SH-SY5Y (cell line): ENCODE measurements at regions not wholly inside any gene's neighbourhood (a gene's known extent, or its start where the extent isn't known, plus 50 kb on each side); places are given as distances from the start of the nearest gene placed in this dataset.

ENCODE experiments used
- GATA2 ChIP-seq: IDR thresholded peaks from 2 replicates; pipeline ENCODE4 v1.6.1; 2011; ENCODE audit warnings: mild to moderate bottlenecking, low read depth, low read length
- GATA3 ChIP-seq: IDR thresholded peaks from 2 replicates; pipeline ENCODE4 v1.6.1; 2011; ENCODE audit warnings: low read depth, mild to moderate bottlenecking, low read length, moderate library complexity

DNA sequence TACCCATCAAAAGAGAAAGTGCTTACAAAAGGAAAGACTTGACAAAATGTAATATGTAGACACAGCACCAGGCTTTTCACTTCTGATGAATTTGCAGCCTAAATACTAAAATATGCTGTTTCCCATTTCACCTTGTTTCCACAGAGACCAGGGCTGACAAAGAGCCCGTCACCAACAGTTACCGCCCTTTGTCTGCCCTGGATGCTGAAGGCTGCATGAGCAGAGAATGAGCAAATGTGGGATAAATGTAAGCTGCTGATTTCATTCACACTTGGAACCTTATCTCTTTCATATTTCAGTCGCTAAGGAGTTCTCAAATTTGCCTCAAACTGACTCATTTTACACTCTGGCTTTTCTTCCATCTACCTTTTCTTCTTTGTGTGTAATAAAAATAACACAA is 213.9 kb downstream of the TMEM167A start:
- TF ChIP-seq GATA3, result no peak
- no peak for TF ChIP-seq GATA2

DNA sequence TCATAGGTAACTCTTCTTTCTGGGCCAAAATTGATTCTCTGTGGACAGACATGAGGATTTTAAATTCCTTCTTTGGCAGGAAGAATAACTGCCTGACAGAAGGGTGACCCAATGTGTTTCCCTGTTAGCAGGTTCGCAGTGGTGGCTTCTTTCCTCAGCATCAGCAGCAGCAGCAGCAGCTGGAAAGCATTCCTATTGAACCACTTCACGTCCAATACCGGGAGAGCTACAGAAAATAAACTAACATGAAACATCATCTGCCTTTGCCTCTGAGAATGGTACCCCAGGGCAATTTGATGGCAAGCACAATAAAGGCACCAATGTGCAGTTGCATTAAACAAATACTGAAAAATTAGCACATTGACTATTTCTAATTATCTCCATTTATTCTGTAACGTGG is 214.5 kb downstream of the TMEM167A start:
- TF ChIP-seq GATA3 (no peak), GATA2 (no peak)

GRCh38 chr5:82862261-82862660 is 214.9 kb downstream of the TMEM167A start:
- TF ChIP-seq GATA2 (no peak), GATA3 (no peak)

DNA sequence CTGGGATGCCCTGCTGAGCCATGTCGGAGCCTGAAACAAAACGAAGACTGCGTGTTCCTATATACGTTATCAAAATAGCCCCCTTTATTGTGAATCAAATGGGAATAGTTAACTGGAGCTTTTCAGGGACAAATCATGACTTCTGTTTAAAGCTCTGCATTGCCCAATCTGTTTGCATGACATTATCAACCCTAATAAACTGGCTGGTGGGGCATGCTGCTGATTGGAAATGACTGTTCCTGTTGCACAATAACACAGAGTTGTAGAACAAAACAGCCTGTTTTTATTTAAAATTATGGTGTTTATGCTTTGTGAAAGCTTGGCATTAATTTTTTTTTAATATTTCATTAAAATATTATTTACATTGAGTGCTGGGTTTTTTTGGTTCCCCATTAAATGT is 215.5 kb downstream of the TMEM167A start:
- no peak for TF ChIP-seq GATA2
- no peak for TF ChIP-seq GATA3

- TF ChIP-seq GATA2 (no peak), GATA3 (no peak)
Measured at GRCh38 chr5:82859451-82860140, 217.6 kb downstream of the TMEM167A start.

GRCh38 chr5:82858151-82859025 is 218.8 kb downstream of the TMEM167A start:
- no peak for TF ChIP-seq GATA2
- no peak for TF ChIP-seq GATA3

- TF ChIP-seq GATA2 (no peak), GATA3 (no peak)
Measured at GRCh38 chr5:82855893-82856550, 221.2 kb downstream of the TMEM167A start.

DNA sequence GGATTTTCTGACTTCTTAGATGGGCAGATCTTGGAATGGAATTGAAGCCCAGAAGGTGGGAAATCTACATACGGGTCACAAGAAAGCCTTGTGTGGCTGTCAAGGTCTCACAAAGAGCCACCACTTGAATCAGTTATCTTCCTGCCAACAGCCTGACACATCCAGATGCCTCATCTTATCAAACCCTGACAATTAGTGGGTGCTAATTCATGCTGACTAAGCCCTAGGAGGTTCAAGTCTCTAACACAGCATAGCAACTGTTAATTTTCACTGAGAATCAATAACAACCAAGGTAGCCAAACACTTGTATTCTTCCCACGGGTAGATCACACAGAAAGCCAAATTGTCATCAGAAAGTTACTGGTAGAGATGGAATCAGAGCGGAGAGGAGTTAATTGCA is 222.2 kb downstream of the TMEM167A start:
- TF ChIP-seq GATA2, result no peak
- no peak for TF ChIP-seq GATA3

GRCh38 chr5:82851471-82851870 is 225.7 kb downstream of the TMEM167A start:
- TF ChIP-seq GATA2 (no peak), GATA3 (no peak)

GRCh38 chr5:82850393-82850792 is 226.8 kb downstream of the TMEM167A start:
- TF ChIP-seq GATA3 (no peak), GATA2 (no peak)

DNA sequence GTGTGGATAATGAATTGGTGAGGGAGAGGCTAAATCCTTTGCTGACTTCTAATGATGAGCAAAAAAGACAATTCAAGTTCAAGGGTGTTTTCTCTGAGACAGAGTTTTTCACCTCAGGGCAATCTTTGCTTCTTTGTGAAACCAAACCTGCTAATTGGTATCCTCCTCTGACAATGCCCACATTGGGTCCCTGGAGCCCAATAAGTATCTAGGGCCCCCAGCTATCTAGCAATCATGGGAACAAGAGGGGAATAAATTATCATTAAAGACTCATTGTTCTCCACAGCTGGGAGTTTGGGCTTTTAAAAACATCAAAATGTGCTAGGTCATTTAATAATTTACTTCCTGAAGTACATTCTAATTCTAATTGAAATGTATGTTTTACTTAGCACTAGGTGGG is 227.3 kb downstream of the TMEM167A start:
- TF ChIP-seq GATA3 (no peak), GATA2 (no peak)

- no peak for TF ChIP-seq GATA3
- TF ChIP-seq GATA2, result no peak
Measured at GRCh38 chr5:82847562-82847961, 229.6 kb downstream of the TMEM167A start.

GRCh38 chr5:82839881-82840280 is 237.3 kb downstream of the TMEM167A start:
- no peak for TF ChIP-seq GATA2
- no peak for TF ChIP-seq GATA3

GRCh38 chr5:82835488-82835887 is 241.7 kb downstream of the TMEM167A start:
- TF ChIP-seq GATA2, result no peak
- TF ChIP-seq GATA3, result no peak
